AG09309 (cell line): ENCODE measurements at regions not wholly inside any gene's neighbourhood (a gene's known extent, or its start where the extent isn't known, plus 50 kb on each side); places are given as distances from the start of the nearest gene placed in this dataset.
"Not testable (repeated sequence)": the region's sequence is repeated elsewhere in the genome, so short reads cannot be mapped to it uniquely, and the experiment has no call there.

ENCODE experiments used
- DNase-seq: peaks from one replicate; pipeline ENCODE4 v3.0.0-alpha.2; 2010; ENCODE audit warnings: low read depth
- H3K4me3 ChIP-seq: 2 replicates; pipeline ENCODE4 v1.5.1; 2011; ENCODE audit warnings: mild to moderate bottlenecking, low read depth, low read length, moderate library complexity; ENCODE audit not compliant: control insufficient read depth
- TF ChIP-seq, protein P1 (sequence below): IDR thresholded peaks from 2 replicates; pipeline ENCODE4 v1.5.1; 2011; ENCODE audit warnings: mild to moderate bottlenecking, low read depth, low read length, inconsistent platforms; ENCODE audit not compliant: insufficient read depth, control insufficient read depth; ENCODE audit errors: missing control alignments

DNA sequence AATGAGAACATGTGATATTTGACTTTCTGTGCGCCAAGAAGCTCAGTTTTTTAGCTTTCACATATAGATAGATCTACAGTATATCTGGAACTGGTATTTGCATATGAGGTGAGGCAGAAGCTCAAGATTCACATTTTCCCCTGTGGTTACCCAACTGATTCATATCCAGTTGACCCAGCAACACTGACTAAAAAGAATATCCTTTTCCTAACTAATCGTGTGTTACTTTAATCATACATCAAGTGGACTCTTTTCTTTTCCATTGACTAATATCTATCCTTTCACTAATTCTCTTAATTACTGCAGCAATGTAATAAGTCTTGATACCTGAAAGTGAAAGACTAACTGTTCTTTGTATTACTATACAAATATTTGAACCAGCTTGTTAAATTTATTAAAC lies 236.1 kb downstream of the AEBP2 start:
- DNase-seq: no peak
- H3K4me3 ChIP-seq: no peak overlapping the region
- TF ChIP-seq, protein P1, sequence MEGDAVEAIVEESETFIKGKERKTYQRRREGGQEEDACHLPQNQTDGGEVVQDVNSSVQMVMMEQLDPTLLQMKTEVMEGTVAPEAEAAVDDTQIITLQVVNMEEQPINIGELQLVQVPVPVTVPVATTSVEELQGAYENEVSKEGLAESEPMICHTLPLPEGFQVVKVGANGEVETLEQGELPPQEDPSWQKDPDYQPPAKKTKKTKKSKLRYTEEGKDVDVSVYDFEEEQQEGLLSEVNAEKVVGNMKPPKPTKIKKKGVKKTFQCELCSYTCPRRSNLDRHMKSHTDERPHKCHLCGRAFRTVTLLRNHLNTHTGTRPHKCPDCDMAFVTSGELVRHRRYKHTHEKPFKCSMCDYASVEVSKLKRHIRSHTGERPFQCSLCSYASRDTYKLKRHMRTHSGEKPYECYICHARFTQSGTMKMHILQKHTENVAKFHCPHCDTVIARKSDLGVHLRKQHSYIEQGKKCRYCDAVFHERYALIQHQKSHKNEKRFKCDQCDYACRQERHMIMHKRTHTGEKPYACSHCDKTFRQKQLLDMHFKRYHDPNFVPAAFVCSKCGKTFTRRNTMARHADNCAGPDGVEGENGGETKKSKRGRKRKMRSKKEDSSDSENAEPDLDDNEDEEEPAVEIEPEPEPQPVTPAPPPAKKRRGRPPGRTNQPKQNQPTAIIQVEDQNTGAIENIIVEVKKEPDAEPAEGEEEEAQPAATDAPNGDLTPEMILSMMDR: no peak

DNA sequence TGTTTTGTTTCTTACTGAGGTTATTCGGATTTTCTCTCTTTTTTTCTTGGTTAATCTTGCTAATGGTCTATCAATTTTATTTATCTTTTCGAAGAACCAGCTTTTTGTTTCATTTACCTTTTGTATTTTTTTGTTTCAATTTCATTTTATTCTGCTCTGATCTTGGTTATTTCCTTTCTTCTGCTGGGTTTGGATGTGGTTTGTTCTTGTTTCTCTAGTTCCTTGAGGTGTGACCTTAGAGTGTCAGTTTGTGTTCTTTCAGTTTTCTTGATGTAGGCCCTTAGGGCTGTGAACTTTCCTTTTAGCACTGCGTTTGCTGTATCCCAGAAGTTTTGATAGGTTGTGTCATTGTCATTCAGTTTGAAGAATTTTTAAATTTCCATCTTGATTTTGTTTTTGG lies 239.2 kb downstream of the AEBP2 start:
- not testable (repeated sequence) for DNase-seq, H3K4me3 ChIP-seq

DNA sequence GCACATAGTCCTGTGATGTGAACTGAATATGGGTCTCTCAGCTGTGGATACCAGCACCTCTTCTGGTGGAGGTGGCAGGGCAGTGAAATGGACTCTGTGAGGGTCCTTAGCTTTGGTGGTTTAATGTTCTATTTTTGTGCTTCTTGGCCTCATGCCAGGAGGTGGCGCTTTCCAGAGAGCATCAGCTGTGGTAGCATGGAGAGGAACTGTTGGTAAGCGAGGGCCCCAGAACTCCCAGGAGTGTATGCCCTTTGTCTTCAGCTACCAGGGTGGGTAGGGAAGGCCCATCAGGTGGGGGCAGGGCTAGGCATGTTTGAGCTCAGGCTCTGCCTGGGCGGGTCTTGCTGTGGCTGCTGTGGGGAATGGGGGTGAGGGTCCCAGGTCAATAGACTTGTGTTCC lies 241.7 kb downstream of the AEBP2 start:
- TF ChIP-seq, protein P1: no peak
- DNase-seq: no peak
- no peak overlapping the region for H3K4me3 ChIP-seq

DNA sequence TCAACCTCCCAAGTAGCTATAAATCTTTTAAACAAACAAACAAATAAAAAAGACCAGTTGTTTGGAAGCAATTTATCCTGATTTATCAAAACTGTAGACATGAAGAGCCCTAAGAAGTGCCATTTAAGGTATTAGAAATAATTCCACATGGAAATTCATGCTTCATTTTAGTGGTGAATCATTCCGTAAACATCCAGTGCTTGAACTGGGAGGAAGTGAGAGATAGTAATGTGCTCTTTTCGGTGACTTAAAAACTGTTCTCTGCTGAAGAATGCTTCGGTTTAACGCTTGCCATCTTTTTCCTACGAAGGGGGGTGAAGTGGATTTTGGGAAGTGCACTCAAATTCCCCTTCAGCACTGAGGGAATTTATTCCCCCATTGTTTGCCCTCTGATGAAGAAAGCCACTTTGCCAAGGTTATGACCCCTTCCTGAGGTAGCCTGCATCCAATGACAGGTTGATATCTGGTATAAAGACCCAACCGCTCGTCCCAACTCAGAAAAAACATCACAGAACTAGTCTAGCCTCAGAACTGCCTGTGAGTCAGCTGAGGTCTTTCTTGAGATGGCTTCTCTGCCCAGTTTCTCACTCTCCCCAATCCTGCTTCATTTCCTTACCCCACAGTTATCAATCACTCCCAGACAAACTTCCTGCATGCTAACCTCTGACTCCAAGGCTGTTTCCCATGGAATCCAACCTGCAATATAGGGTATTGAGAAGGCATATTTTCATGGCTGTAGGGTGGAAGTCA lies 244.1 kb downstream of the AEBP2 start:
- TF ChIP-seq, protein P1: no peak
- peak; percentile 49 for DNase-seq
- H3K4me3 ChIP-seq: peak overlapping the region; percentile 16

DNA sequence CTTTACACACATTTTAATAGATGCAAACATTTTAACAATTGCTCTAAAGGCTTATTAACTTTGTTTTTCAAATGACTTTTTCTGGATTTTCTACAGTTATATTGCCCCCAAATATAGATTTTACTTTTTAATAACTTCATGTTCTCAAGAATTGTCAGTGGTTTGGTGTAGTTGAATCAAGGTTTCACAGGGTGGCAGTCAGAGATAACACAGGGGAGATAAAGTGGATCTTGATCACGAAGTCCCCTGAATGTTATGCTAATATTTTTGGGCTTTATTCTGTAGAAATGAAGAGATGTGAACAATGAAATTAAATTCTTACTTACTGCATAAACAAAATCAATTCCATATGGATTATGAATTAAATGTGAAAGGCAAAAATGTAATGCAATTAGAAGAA lies 248.1 kb downstream of the AEBP2 start:
- no peak overlapping the region for H3K4me3 ChIP-seq
- TF ChIP-seq, protein P1: no peak
- DNase-seq: no peak

DNA sequence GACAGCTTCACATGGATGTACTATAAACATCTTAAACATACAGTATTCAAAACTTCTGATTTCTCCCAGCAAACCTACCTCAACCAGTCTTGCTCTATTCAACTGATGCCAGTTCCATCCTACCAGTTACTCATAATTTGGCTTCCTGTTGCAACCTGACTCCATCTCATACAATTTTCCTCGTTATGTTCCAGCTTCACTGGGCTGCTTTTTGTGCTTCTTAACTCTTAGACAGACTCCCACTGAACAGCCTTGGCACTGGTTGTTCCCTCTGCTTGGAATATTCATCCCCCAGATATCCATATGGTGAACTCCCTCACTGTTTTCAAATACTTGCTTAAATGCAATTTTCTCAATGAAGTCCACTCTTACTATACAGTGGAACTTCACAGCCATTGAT lies 249.2 kb downstream of the AEBP2 start:
- H3K4me3 ChIP-seq: no peak overlapping the region
- DNase-seq: no peak
- TF ChIP-seq, protein P1: no peak

DNA sequence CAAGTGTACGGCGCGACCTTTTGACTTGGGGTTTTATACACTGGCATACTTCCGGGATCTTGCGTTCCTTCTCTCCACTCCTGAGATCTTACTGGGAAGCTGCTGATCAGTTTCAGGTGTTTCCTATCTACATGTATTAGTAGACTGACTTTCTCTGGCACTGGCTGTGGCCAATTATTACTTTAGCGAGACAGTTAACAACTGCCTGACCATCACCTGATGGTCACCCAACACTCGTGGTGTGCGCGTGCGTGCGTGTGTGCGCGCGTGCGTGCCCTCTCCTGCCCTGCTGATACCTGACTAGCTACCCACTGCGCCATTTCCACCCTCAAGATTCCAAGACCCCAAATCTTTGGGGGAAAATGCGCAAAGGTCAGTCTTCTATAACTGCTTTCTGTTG lies 249.9 kb downstream of the AEBP2 start:
- no peak overlapping the region for H3K4me3 ChIP-seq
- TF ChIP-seq, protein P1: no peak
- no peak for DNase-seq
